MM.1S (cell line): ENCODE measurements at regions not wholly inside any gene's neighbourhood (a gene's known extent, or its start where the extent isn't known, plus 50 kb on each side); places are given as distances from the start of the nearest gene placed in this dataset.
A peak's percentile ranks its signal among the peaks of the same experiment; 100 is the strongest.

ENCODE experiments used
- DNase-seq: peaks from one replicate; pipeline ENCODE4 v3.0.0-alpha.2; 2015
- H2AFZ ChIP-seq: fragments of 300-600 bp; sonication (generic); 2 replicates; pipeline ENCODE4 v1.6.0; 2016; ENCODE audit warnings: antibody characterized with exemption, low read length
- H3F3A ChIP-seq: fragments of 300-600 bp; sonication (generic); 2 replicates; pipeline ENCODE4 v1.6.1; 2016; ENCODE audit warnings: mild to moderate bottlenecking, antibody characterized with exemption, low read length, moderate library complexity, mixed read lengths; ENCODE audit not compliant: insufficient read depth
- H3K27ac ChIP-seq: fragments of 300-600 bp; sonication (generic); 2 replicates; pipeline ENCODE4 v1.5.1; 2016; ENCODE audit warnings: mild to moderate bottlenecking, low read length
- H3K27me3 ChIP-seq: fragments of 300-600 bp; sonication (generic); replicated peaks from 2 replicates; pipeline ENCODE4 v1.6.0; 2016; ENCODE audit warnings: low read length; ENCODE audit not compliant: insufficient read depth
- H3K36me3 ChIP-seq: fragments of 300-600 bp; sonication (generic); replicated peaks from 2 replicates; pipeline ENCODE4 v1.6.1; 2016; ENCODE audit warnings: mild to moderate bottlenecking, low read length, mixed read lengths; ENCODE audit not compliant: insufficient read depth
- H3K4me1 ChIP-seq: fragments of 300-600 bp; sonication (generic); 2 replicates; pipeline ENCODE4 v1.6.1; 2016; ENCODE audit warnings: low read length, mixed read lengths
- H3K4me2 ChIP-seq: fragments of 300-600 bp; sonication (generic); 2 replicates; pipeline ENCODE4 v1.6.0; 2016; ENCODE audit warnings: low read depth, low read length
- H3K4me3 ChIP-seq: fragments of 300-600 bp; sonication (generic); 2 replicates; pipeline ENCODE4 v1.5.1; 2016; ENCODE audit warnings: low read length, mixed read lengths
- H3K79me2 ChIP-seq: fragments of 300-600 bp; sonication (generic); 2 replicates; pipeline ENCODE4 v1.6.1; 2016; ENCODE audit warnings: mixed run types, low read length, mixed read lengths
- H3K9ac ChIP-seq: fragments of 300-600 bp; sonication (generic); 2 replicates; pipeline ENCODE4 v1.6.1; 2016; ENCODE audit warnings: low read length, mixed read lengths
- H3K9me2 ChIP-seq: fragments of 300-600 bp; sonication (generic); replicated peaks from 2 replicates; pipeline ENCODE4 v1.6.1; 2016; ENCODE audit warnings: mild to moderate bottlenecking, low read length, mixed read lengths; ENCODE audit not compliant: insufficient read depth
- H3K9me3 ChIP-seq: fragments of 300-600 bp; sonication (generic); replicated peaks from 2 replicates; pipeline ENCODE4 v1.6.1; 2016; ENCODE audit warnings: mild to moderate bottlenecking, low read length, mixed read lengths; ENCODE audit not compliant: insufficient read depth
- H4K20me1 ChIP-seq: fragments of 300-600 bp; sonication (generic); 2 replicates; pipeline ENCODE4 v1.6.1; 2016; ENCODE audit warnings: mild to moderate bottlenecking, low read length, moderate library complexity, mixed read lengths; ENCODE audit not compliant: insufficient read depth
- CTCF ChIP-seq: fragments of 300-600 bp; sonication (generic); IDR thresholded peaks from 2 replicates; pipeline ENCODE4 v1.5.1; 2016; ENCODE audit warnings: antibody characterized with exemption, low read length, mixed read lengths
- EZH2 ChIP-seq: fragments of 300-600 bp; sonication (generic); optimal IDR thresholded peaks from 2 replicates; pipeline ENCODE3; 2017; ENCODE audit warnings: low read depth, mild to moderate bottlenecking, antibody characterized with exemption, low read length, mixed read lengths
- EZH2phosphoT487 ChIP-seq: fragments of 300-600 bp; sonication (generic); IDR thresholded peaks from 2 replicates; pipeline ENCODE4 v1.6.1; 2018; ENCODE audit warnings: antibody characterized with exemption, low read length

GRCh38 chr10:76631884-76632766 lies 1005.5 kb downstream of the KCNMA1 start:
- no peaks in the 10 kb centered on the region for H3F3A ChIP-seq
- peak overlapping the region; percentile 34; the same call in 1 of the 2 replicates for H2AFZ ChIP-seq
- no peaks in the 10 kb centered on the region for H4K20me1 ChIP-seq
- H3K9me3 ChIP-seq = no peaks in the 10 kb centered on the region
- H3K9ac ChIP-seq = no peak overlapping the region
- no peaks in the 10 kb centered on the region for H3K36me3 ChIP-seq
- H3K9me2 ChIP-seq = no peaks in the 10 kb centered on the region
- H3K4me2 ChIP-seq = no peak overlapping the region
- H3K79me2 ChIP-seq = no peaks in the 10 kb centered on the region
- TF ChIP-seq CTCF = no peak
- H3K4me3 ChIP-seq = no peak overlapping the region
- no peak overlapping the region for H3K27ac ChIP-seq
- no peak for DNase-seq
- H3K4me1 ChIP-seq = no peaks in the 10 kb centered on the region
- no peaks in the 10 kb centered on the region for H3K27me3 ChIP-seq

DNA sequence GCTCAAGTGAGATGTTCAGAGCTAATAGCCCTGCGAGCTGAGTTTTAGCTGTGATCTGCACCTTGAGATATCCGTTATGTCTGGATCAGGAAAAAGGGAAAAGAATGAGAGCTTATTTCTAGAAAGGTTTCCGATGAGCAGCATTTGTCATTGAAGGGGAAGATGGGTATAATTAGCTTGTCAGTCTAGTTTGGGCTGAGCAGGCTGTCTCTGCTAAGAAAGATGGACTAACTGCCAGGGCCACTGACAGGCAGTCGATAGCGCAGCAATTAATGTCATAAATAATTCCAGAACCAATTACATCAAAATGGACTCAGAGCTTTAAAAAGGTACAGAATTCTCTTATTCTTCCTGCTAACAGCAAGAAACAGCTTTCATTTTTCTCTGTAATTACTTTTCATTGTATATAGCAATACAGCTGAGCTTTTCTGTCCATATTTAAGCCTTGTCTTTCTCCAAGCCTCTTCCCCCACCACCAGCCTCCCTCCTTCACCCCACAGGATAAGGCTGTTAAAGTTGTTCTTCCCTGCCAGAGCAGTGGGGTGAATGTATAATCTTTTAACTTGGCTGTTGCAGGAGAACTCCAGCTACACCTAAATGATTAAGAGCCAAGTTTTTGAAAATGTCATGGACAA lies 1006.5 kb downstream of the KCNMA1 start:
- TF ChIP-seq CTCF = no peak
- TF ChIP-seq EZH2phosphoT487 = no peak
- no peak for TF ChIP-seq EZH2
- no peak overlapping the region for H3K9ac ChIP-seq

DNA sequence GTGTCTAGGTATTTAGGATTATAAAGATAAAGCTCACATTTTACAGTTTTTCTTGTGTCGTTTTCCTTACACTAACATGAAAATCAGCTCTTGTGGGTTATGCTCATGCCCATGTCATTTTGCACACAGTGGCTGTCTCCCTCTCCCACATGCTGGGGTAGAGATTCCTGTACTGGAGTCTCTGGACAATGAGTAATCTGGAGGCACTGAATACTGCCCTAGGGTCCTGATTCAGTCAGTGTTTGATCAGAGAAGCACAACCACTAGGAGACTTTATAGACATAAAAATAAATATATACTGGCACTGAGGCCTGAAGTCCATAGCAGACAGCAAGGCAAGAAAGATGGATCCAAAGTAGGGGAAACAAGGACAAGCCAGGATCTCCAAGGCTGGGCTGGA lies 1008.8 kb downstream of the KCNMA1 start:
- TF ChIP-seq EZH2 = no peak
- Histone ChIP-seq H3F3A (no peaks in the 10 kb centered on the region), H3K4me1 (no peaks in the 10 kb centered on the region), H3K4me3 (no peak overlapping the region), H3K9me3 (no peaks in the 10 kb centered on the region), H3K27me3 (no peaks in the 10 kb centered on the region), H3K9ac (no peak overlapping the region), H3K4me2 (no peak overlapping the region), H3K36me3 (no peaks in the 10 kb centered on the region), H4K20me1 (no peaks in the 10 kb centered on the region), H3K9me2 (no peaks in the 10 kb centered on the region), H2AFZ (no peak overlapping the region), H3K27ac (no peak overlapping the region), H3K79me2 (no peaks in the 10 kb centered on the region)
- DNase-seq = no peak

More for the DNA sequence above, 1006.5 kb downstream of the KCNMA1 start:
- Histone ChIP-seq H3K4me2 (no peak overlapping the region), H2AFZ (no peak overlapping the region), H4K20me1 (no peaks in the 10 kb centered on the region), H3K27ac (no peak overlapping the region), H3K9me2 (no peaks in the 10 kb centered on the region), H3K4me1 (no peaks in the 10 kb centered on the region), H3F3A (no peaks in the 10 kb centered on the region), H3K4me3 (no peak overlapping the region), H3K36me3 (no peaks in the 10 kb centered on the region), H3K9me3 (no peaks in the 10 kb centered on the region), H3K79me2 (no peaks in the 10 kb centered on the region), H3K27me3 (no peaks in the 10 kb centered on the region)
- DNase-seq = no peak

DNA sequence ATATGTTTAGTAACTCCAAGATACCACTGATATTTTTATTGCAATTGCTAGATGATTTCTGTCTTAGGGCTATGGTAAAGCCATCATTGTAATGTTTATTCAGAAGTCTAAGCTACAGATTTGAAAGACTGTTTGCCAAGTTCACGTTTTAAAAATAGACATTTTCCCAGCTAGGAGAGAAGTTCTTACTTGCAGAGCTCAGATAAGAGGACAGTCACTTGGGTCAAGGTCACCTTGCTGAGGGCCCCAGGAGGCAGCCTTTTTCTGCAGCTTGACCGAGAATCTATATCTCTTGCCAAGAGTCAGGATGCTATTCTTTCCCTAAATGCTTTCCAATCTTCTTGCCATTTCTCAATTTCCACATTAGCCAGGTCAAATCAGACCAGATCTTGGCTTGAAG lies 1011.2 kb downstream of the KCNMA1 start:
- Histone ChIP-seq H3K4me3 (no peak overlapping the region), H3K79me2 (no peaks in the 10 kb centered on the region), H3K9me3 (no peaks in the 10 kb centered on the region), H3K4me1 (no peaks in the 10 kb centered on the region), H3K27ac (no peak overlapping the region), H3K9ac (no peak overlapping the region), H2AFZ (no peak overlapping the region), H4K20me1 (no peaks in the 10 kb centered on the region), H3K9me2 (no peaks in the 10 kb centered on the region), H3K36me3 (no peaks in the 10 kb centered on the region), H3F3A (no peaks in the 10 kb centered on the region), H3K4me2 (no peak overlapping the region), H3K27me3 (no peaks in the 10 kb centered on the region)
- DNase-seq = no peak
- TF ChIP-seq EZH2phosphoT487 (no peak), EZH2 (no peak), CTCF (no peak)
